ENCODE measurements at regions not wholly inside any gene's neighbourhood (a gene's known extent, or its start where the extent isn't known, plus 50 kb on each side); places are given as distances from the start of the nearest gene placed in this dataset.

DNA sequence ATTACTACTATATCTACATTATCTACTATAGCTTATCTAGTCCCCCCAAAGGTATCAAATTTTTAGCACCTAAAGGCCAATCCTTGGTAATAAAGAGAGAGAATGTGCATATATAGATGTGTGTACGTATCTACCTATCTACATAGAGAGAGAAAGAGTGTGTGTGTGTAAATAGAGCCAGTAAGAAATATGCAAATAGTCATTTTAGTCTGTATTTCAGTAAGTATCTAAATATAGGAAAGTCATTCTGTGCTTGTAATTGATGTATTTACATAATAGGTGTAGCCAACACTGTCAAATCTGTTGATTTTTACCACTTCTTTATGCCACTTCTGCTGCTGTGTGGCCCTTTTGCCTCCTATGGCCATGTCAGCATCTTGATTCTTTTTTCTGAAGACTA lies 284.5 kb upstream of the TFPI start (continued):
- TF ChIP-seq KDM4A (IDR thresholded peaks at IDR 0.05; ENCODE audit: low read depth, low read length, severe bottlenecking) = no peak
- TF ChIP-seq RNF2 (IDR thresholded peaks at IDR 0.05; ENCODE audit: borderline replicate concordance, low read depth, low read length, missing control alignments, poor library complexity, severe bottlenecking) = no peak
- no peak for TF ChIP-seq EP300 (IDR thresholded peaks at IDR 0.05; ENCODE audit: borderline replicate concordance in 1 of 2, low read depth in 2 of 2, low read length in 2 of 2)
- TF ChIP-seq, protein P1, sequence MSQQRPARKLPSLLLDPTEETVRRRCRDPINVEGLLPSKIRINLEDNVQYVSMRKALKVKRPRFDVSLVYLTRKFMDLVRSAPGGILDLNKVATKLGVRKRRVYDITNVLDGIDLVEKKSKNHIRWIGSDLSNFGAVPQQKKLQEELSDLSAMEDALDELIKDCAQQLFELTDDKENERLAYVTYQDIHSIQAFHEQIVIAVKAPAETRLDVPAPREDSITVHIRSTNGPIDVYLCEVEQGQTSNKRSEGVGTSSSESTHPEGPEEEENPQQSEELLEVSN (IDR thresholded peaks at IDR 0.05) = no peak
- TF ChIP-seq SP4 (IDR thresholded peaks at IDR 0.05; ENCODE audit: low read length) = no peak
- TF ChIP-seq, protein P2, sequence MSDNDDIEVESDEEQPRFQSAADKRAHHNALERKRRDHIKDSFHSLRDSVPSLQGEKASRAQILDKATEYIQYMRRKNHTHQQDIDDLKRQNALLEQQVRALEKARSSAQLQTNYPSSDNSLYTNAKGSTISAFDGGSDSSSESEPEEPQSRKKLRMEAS (IDR thresholded peaks at IDR 0.05) = no peak

Data from H1 (cell line).